Transverse colon (tissue), 3 donors: ENCODE measurements at regions not wholly inside any gene's neighbourhood (a gene's known extent, or its start where the extent isn't known, plus 50 kb on each side); places are given as distances from the start of the nearest gene placed in this dataset.

ENCODE experiments used
- CTCF ChIP-seq, 5 experiments: fragments of 200-600 bp in 3 of 5; fragments of 450-650 bp in 2 of 5; sonication (generic) in 3 of 5; IDR thresholded peaks; 1 replicate in 2 of 5; 2 replicates in 3 of 5; pipeline ENCODE4 v1.5.1; 2016 to 2017; ENCODE audit warnings: antibody characterized with exemption in 5 of 5, inconsistent platforms in 3 of 5, mild to moderate bottlenecking in 2 of 5, moderate library complexity in 1 of 5
- EP300 ChIP-seq: sonication (generic); formaldehyde crosslinking; IDR thresholded peaks from one replicate; pipeline ENCODE4 v1.6.1; 2017; ENCODE audit warnings: antibody characterized with exemption, low read depth
- POLR2A ChIP-seq: fragments of 450-650 bp; IDR thresholded peaks from one replicate; pipeline ENCODE4 v1.6.1; 2016; ENCODE audit warnings: antibody characterized with exemption, mild to moderate bottlenecking, moderate library complexity

- TF ChIP-seq POLR2A (no peak), EP300 (no peak), CTCF (IDR thresholded peaks at IDR 0.05) (no peak)
Measured at GRCh38 chr1:94679332-94680038, 137.9 kb upstream of the F3 start.
